IMR-90 (cell line): ENCODE measurements at regions not wholly inside any gene's neighbourhood (a gene's known extent, or its start where the extent isn't known, plus 50 kb on each side); places are given as distances from the start of the nearest gene placed in this dataset.

ENCODE experiments used
- ATAC-seq: fragments of 200-7000 bp; cut with Tn5 transposase; 2 replicates; pipeline ENCODE4 v1.9.1; 2020; ENCODE audit warnings: low read depth, mild to moderate bottlenecking, moderate library complexity
- BruUV-seq: library from RNA; stranded (reverse); fragments of 400-500 nt; replicated peaks from 2 replicates; lab custom pipeline; 2021; lab: Mats Ljungman, UMichigan
- CTCF ChIA-PET: fragments of 300-600 bp; formaldehyde crosslinking; extraction: SDS; loops from one replicate; lab custom pipeline; 2021; ENCODE audit warnings: antibody characterized with exemption; lab: Yijun Ruan, JAX
- POLR2A ChIA-PET: fragments of 300-600 bp; sonication (Branson Sonifier 250); formaldehyde crosslinking; loops from one replicate; lab custom pipeline; 2022; ENCODE audit warnings: antibody characterized with exemption; ENCODE audit not compliant: unreplicated experiment; lab: Charles Lee
- DNase-seq: peaks from one replicate; pipeline ENCODE4 v3.0.0; 2013
- H2AFZ ChIP-seq: replicated peaks from 2 replicates; pipeline ENCODE3; 2013; ENCODE audit warnings: low read length, mild to moderate bottlenecking; ENCODE audit not compliant: poor library complexity
- H2AK5ac ChIP-seq: 2 replicates; pipeline ENCODE4 v1.6.1; 2013; ENCODE audit warnings: low read depth, low read length, inconsistent platforms
- H2AK9ac ChIP-seq: replicated peaks from 2 replicates; pipeline ENCODE3; 2013; ENCODE audit warnings: mild to moderate bottlenecking, low read depth, low read length, moderate library complexity; ENCODE audit not compliant: poor library complexity
- H2BK120ac ChIP-seq: 2 replicates; pipeline ENCODE4 v1.6.1; 2013; ENCODE audit warnings: low read depth, low read length, inconsistent platforms
- H2BK15ac ChIP-seq: 3 replicates; pipeline ENCODE4 v1.6.1; 2013; ENCODE audit warnings: low read depth, low read length, inconsistent platforms
- H2BK20ac ChIP-seq: 2 replicates; pipeline ENCODE4 v1.6.1; 2013; ENCODE audit warnings: low read depth, mild to moderate bottlenecking, inconsistent platforms, low read length, moderate library complexity
- H2BK5ac ChIP-seq: 2 replicates; pipeline ENCODE4 v1.6.1; 2013; ENCODE audit warnings: mild to moderate bottlenecking, low read depth, low read length, inconsistent platforms; ENCODE audit not compliant: poor library complexity, severe bottlenecking
- H3K14ac ChIP-seq: replicated peaks from 2 replicates; pipeline ENCODE4 v1.6.1; 2013; ENCODE audit warnings: low read depth, low read length, inconsistent platforms
- H3K18ac ChIP-seq: 2 replicates; pipeline ENCODE4 v1.6.1; 2013; ENCODE audit warnings: low read depth, low read length, control low read depth
- H3K23ac ChIP-seq: 2 replicates; pipeline ENCODE4 v1.6.1; 2013; ENCODE audit warnings: low read depth, low read length, inconsistent platforms
- H3K27ac ChIP-seq: 2 replicates; pipeline ENCODE4 v1.5.1; 2013; ENCODE audit warnings: mild to moderate bottlenecking, control low read depth, low read length; ENCODE audit not compliant: insufficient read depth
- H3K27me3 ChIP-seq: 2 replicates; pipeline ENCODE4 v1.6.1; 2013; ENCODE audit warnings: low read length; ENCODE audit not compliant: control insufficient read depth, insufficient read depth
- H3K36me3 ChIP-seq: 2 replicates; pipeline ENCODE4 v1.6.1; 2013; ENCODE audit warnings: low read length, mixed read lengths; ENCODE audit not compliant: control insufficient read depth, insufficient read depth
- H3K4ac ChIP-seq: 2 replicates; pipeline ENCODE4 v1.6.1; 2013; ENCODE audit warnings: low read depth, low read length, inconsistent platforms
- H3K4me1 ChIP-seq: 2 replicates; pipeline ENCODE4 v1.6.1; 2013; ENCODE audit warnings: low read length, mixed read lengths; ENCODE audit not compliant: control insufficient read depth, insufficient read depth
- H3K4me2 ChIP-seq: 2 replicates; pipeline ENCODE4 v1.6.1; 2013; ENCODE audit warnings: low read depth, mild to moderate bottlenecking, control low read depth, low read length, moderate library complexity
- H3K4me3 ChIP-seq: 2 replicates; pipeline ENCODE4 v1.5.1; 2013; ENCODE audit warnings: low read depth, mild to moderate bottlenecking, control low read depth, low read length, moderate library complexity; ENCODE audit not compliant: insufficient read depth
- H3K56ac ChIP-seq: 2 replicates; pipeline ENCODE4 v1.6.1; 2013; ENCODE audit warnings: low read length, inconsistent platforms; ENCODE audit not compliant: insufficient read depth; ENCODE audit errors: extremely low read depth
- H3K79me1 ChIP-seq, 2 experiments: 2 replicates each; pipeline ENCODE4 v1.6.1; 2013; ENCODE audit warnings: low read length in 2 of 2, inconsistent platforms in 1 of 2, low read depth in 1 of 2
- H3K9ac ChIP-seq: 2 replicates; pipeline ENCODE4 v1.6.1; 2013; ENCODE audit warnings: low read depth, low read length, control low read depth
- H3K9me1 ChIP-seq: 2 replicates; pipeline ENCODE4 v1.6.1; 2013; ENCODE audit warnings: low read length, inconsistent platforms; ENCODE audit not compliant: insufficient read depth
- H3K9me3 ChIP-seq: 2 replicates; pipeline ENCODE4 v1.6.1; 2013; ENCODE audit warnings: low read length; ENCODE audit not compliant: control insufficient read depth, insufficient read depth
- H4K20me1 ChIP-seq: 2 replicates; pipeline ENCODE4 v1.6.1; 2013; ENCODE audit warnings: low read length, inconsistent platforms; ENCODE audit not compliant: insufficient read depth
- H4K5ac ChIP-seq: 2 replicates; pipeline ENCODE4 v1.6.1; 2013; ENCODE audit warnings: mild to moderate bottlenecking, low read depth, low read length, control low read depth
- H4K8ac ChIP-seq, 2 experiments: 2 replicates each; pipeline ENCODE4 v1.6.1; 2013; ENCODE audit warnings: low read depth in 2 of 2, low read length in 2 of 2, control low read depth in 1 of 2, inconsistent platforms in 1 of 2
- H4K91ac ChIP-seq: 2 replicates; pipeline ENCODE4 v1.6.1; 2013; ENCODE audit warnings: low read depth, low read length, inconsistent platforms; ENCODE audit not compliant: insufficient read depth
- BHLHE40 ChIP-seq: fragments of 150-350 bp; IDR thresholded peaks from 2 replicates; pipeline ENCODE4 v1.6.1; 2016; ENCODE audit warnings: mild to moderate bottlenecking, low read depth, low read length
- CEBPB ChIP-seq: IDR thresholded peaks from 2 replicates; pipeline ENCODE4 v1.6.1; 2012; ENCODE audit warnings: low read depth, low read length, improper control_type of control experiment
- CHD1 ChIP-seq: IDR thresholded peaks from 2 replicates; pipeline ENCODE4 v1.6.1; 2012; ENCODE audit warnings: low read depth, low read length, improper control_type of control experiment
- ELK1 ChIP-seq: fragments of 150-350 bp; IDR thresholded peaks from 2 replicates; pipeline ENCODE4 v1.6.1; 2016; ENCODE audit warnings: low read depth, mild to moderate bottlenecking, low read length, moderate library complexity, borderline replicate concordance
- FOS ChIP-seq: fragments of 150-350 bp; IDR thresholded peaks from 2 replicates; pipeline ENCODE4 v1.6.1; 2016; ENCODE audit warnings: low read depth, low read length
- MAFK ChIP-seq: IDR thresholded peaks from 2 replicates; pipeline ENCODE4 v1.6.1; 2012; ENCODE audit warnings: low read depth, low read length, improper control_type of control experiment
- MAZ ChIP-seq: IDR thresholded peaks from 2 replicates; pipeline ENCODE4 v1.6.1; 2012; ENCODE audit warnings: low read depth, mild to moderate bottlenecking, low read length, improper control_type of control experiment, moderate library complexity, borderline replicate concordance
- MXI1 ChIP-seq: IDR thresholded peaks from 2 replicates; pipeline ENCODE4 v1.6.1; 2012; ENCODE audit warnings: low read depth, mild to moderate bottlenecking, low read length, moderate library complexity, borderline replicate concordance
- NFE2L2 ChIP-seq: fragments of 150-350 bp; IDR thresholded peaks from 2 replicates; pipeline ENCODE4 v1.6.1; 2016; ENCODE audit warnings: low read depth, mild to moderate bottlenecking, low read length
- POLR2A ChIP-seq: IDR thresholded peaks from 2 replicates; pipeline ENCODE4 v1.6.1; 2012; ENCODE audit warnings: mild to moderate bottlenecking, low read depth, low read length
- RAD21 ChIP-seq: IDR thresholded peaks from 2 replicates; pipeline ENCODE4 v1.6.1; 2012; ENCODE audit warnings: low read length, improper control_type of control experiment
- RCOR1 ChIP-seq: IDR thresholded peaks from 2 replicates; pipeline ENCODE4 v1.6.1; 2012; ENCODE audit warnings: mild to moderate bottlenecking, low read length, improper control_type of control experiment; ENCODE audit not compliant: insufficient replicate concordance
- RFX5 ChIP-seq: IDR thresholded peaks from 2 replicates; pipeline ENCODE4 v1.8.0; 2012; ENCODE audit warnings: low read depth, mild to moderate bottlenecking, low read length, moderate library complexity
- SMC3 ChIP-seq: fragments of 150-350 bp; IDR thresholded peaks from 2 replicates; pipeline ENCODE4 v1.6.1; 2016; ENCODE audit warnings: low read depth, mild to moderate bottlenecking, antibody characterized with exemption, low read length, moderate library complexity
- whole genome bisulfite sequencing, 2 experiments: methylation state at CpG; one replicate each; pipeline versions ENCODE4 v1.1.5 to v1.1.7; 2013; ENCODE audit warnings: missing lambda C conversion rate in 2 of 2; ENCODE audit not compliant: insufficient read length in 1 of 2; ENCODE audit errors: extremely low coverage in 2 of 2; 5-methylcytosine and 5-hydroxymethylcytosine counted together
- dilution Hi-C: fragments of 300-500 bp; cut with HindIII; formaldehyde crosslinking; loops from one replicate; pipeline ENCODE4 v1.14.3; 2018; ENCODE audit warnings: low sequenced_read_pairs; ENCODE audit not compliant: unreplicated experiment
- in situ Hi-C: fragments of 300-500 bp; cut with MboI; formaldehyde crosslinking; loops from 3 replicates; pipeline ENCODE4 v1.14.3; 2019; ENCODE audit warnings: low sequenced_read_pairs, inconsistent platforms, mixed read lengths
- intact Hi-C: fragments of 100-400 bp; cut with micrococcal nuclease; formaldehyde crosslinking; loops from 2 replicates; pipeline ENCODE4 v1.10.0; 2022
- TF ChIP-seq, protein P1 (sequence below): conservative IDR thresholded peaks from 2 replicates; pipeline ENCODE4 v1.5.1; 2012; ENCODE audit warnings: mild to moderate bottlenecking, low read depth, low read length, improper control_type of control experiment
- TF ChIP-seq, protein P2 (sequence below): fragments of 150-350 bp; IDR thresholded peaks from 2 replicates; pipeline ENCODE4 v1.6.1; 2017; ENCODE audit warnings: mild to moderate bottlenecking, antibody characterized with exemption, low read length, low read depth

DNA sequence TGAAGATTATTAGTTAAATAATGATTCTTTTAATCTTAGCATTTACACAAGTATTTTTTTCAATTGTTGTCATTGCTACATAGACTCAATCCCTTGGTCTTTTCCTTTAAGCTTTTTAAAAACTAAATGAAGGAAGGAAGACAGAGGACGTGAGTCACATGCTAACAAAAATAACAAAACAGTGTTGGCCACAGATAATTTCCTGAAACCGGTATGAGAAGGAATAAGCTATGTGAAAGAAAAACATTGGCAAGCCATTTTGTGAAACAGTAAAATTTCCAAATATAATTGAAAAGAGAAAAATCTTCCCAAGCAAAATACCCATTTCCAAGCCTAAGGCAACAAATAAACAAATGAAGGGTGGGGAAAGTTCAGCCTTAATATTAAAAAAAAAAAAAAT, 223.0 kb downstream of the AHR start:
- whole genome bisulfite sequencing, 2 experiments: no CpG with 5 or more reads among the region's 2 CpGs
- in situ Hi-C loops: no loop called here
- POLR2A ChIA-PET: interaction anchor here (0.7 kb wide), 2 partner anchors 10 to 150 kb away, joined by 3 to 7 read pairs; no protein-coding TSS in a partner anchor

More for the DNA sequence above, 223.0 kb downstream of the AHR start:
- H3K27ac ChIP-seq: peak overlapping the region; percentile 26; the same call in 1 of the 2 replicates
- H3K4me3 ChIP-seq: no peak overlapping the region
- H3K14ac ChIP-seq: no peak overlapping the region
- dilution Hi-C loops (no loop called here), intact Hi-C loops (no loop called here)
- no TSS peak for BruUV-seq
- no peak overlapping the region for H3K4ac ChIP-seq
- no peaks in the 10 kb centered on the region for H3K9me3 ChIP-seq
- no peak overlapping the region for H3K9ac ChIP-seq
- no peak overlapping the region; a peak in 1 of 4 replicates for H4K8ac ChIP-seq
- H2AFZ ChIP-seq: no peak overlapping the region
- H3K79me1 ChIP-seq: no peaks in the 10 kb centered on the region
- H4K91ac ChIP-seq: no peak overlapping the region
- H3K36me3 ChIP-seq: no peaks in the 10 kb centered on the region
- CTCF ChIA-PET: interaction anchor here (0.6 kb wide), 3 partner anchors 40 to 362 kb away, joined by 9 to 11 read pairs (median 9); no protein-coding TSS in a partner anchor
- TF ChIP-seq POLR2A (no peak), CHD1 (no peak), RAD21 (0 out of 2 replicates have a peak, but pooled peaks have one; percentile 6), SMC3 (no peak), BHLHE40 (0 out of 2 replicates have a peak, but pooled peaks have one; percentile 9), ELK1 (no peak), RFX5 (no peak), MXI1 (no peak), NFE2L2 (no peak), MAZ (no peak), FOS (peak; percentile 41; the same call in 1 of the 2 replicates), MAFK (no peak), RCOR1 (no peak), CEBPB (0 out of 2 replicates have a peak, but pooled peaks have one; percentile 22)
- TF ChIP-seq, protein P1, sequence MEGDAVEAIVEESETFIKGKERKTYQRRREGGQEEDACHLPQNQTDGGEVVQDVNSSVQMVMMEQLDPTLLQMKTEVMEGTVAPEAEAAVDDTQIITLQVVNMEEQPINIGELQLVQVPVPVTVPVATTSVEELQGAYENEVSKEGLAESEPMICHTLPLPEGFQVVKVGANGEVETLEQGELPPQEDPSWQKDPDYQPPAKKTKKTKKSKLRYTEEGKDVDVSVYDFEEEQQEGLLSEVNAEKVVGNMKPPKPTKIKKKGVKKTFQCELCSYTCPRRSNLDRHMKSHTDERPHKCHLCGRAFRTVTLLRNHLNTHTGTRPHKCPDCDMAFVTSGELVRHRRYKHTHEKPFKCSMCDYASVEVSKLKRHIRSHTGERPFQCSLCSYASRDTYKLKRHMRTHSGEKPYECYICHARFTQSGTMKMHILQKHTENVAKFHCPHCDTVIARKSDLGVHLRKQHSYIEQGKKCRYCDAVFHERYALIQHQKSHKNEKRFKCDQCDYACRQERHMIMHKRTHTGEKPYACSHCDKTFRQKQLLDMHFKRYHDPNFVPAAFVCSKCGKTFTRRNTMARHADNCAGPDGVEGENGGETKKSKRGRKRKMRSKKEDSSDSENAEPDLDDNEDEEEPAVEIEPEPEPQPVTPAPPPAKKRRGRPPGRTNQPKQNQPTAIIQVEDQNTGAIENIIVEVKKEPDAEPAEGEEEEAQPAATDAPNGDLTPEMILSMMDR: no peak
- TF ChIP-seq, protein P2, sequence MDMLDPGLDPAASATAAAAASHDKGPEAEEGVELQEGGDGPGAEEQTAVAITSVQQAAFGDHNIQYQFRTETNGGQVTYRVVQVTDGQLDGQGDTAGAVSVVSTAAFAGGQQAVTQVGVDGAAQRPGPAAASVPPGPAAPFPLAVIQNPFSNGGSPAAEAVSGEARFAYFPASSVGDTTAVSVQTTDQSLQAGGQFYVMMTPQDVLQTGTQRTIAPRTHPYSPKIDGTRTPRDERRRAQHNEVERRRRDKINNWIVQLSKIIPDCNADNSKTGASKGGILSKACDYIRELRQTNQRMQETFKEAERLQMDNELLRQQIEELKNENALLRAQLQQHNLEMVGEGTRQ: peak; percentile 32; the same call in 1 of the 2 replicates
- no peak overlapping the region for H3K18ac ChIP-seq
- H4K20me1 ChIP-seq: no peaks in the 10 kb centered on the region
- peak overlapping the region; percentile 32; the same call in 1 of the 2 replicates for H2BK120ac ChIP-seq
- H2AK5ac ChIP-seq: no peak overlapping the region
- peak; percentile 84 for DNase-seq
- H3K27me3 ChIP-seq: no peaks in the 10 kb centered on the region
- H2BK5ac ChIP-seq: peak overlapping the region; percentile 61
- H3K4me2 ChIP-seq: peak overlapping the region; percentile 30; the same call in 1 of the 2 replicates
- no peak overlapping the region for H2BK15ac ChIP-seq
- H2BK20ac ChIP-seq: 0 out of 2 replicates have a peak overlapping the region, but pooled peaks have one; percentile 8
- no peak overlapping the region for H3K23ac ChIP-seq
- peaks cover 6% of the 10 kb centered on the region for H3K4me1 ChIP-seq
- H2AK9ac ChIP-seq: no peak overlapping the region
- no peak overlapping the region for H3K56ac ChIP-seq
- no peak overlapping the region; the same call in 1 of the 2 replicates for H4K5ac ChIP-seq
- ATAC-seq: peak; percentile 86
- peaks cover 3% of the 10 kb centered on the region; the same call in 1 of the 2 replicates for H3K9me1 ChIP-seq
